H1 (cell line): ENCODE measurements at regions not wholly inside any gene's neighbourhood (a gene's known extent, or its start where the extent isn't known, plus 50 kb on each side); places are given as distances from the start of the nearest gene placed in this dataset.

Source experiments
- CREB1 ChIP-seq: IDR thresholded peaks from 2 replicates; pipeline ENCODE4 v1.6.1; 2012; ENCODE audit warnings: inconsistent platforms
- TF ChIP-seq, protein P1 (sequence below): IDR thresholded peaks from 2 replicates; pipeline ENCODE4 v1.6.1; 2012; ENCODE audit warnings: inconsistent platforms

DNA sequence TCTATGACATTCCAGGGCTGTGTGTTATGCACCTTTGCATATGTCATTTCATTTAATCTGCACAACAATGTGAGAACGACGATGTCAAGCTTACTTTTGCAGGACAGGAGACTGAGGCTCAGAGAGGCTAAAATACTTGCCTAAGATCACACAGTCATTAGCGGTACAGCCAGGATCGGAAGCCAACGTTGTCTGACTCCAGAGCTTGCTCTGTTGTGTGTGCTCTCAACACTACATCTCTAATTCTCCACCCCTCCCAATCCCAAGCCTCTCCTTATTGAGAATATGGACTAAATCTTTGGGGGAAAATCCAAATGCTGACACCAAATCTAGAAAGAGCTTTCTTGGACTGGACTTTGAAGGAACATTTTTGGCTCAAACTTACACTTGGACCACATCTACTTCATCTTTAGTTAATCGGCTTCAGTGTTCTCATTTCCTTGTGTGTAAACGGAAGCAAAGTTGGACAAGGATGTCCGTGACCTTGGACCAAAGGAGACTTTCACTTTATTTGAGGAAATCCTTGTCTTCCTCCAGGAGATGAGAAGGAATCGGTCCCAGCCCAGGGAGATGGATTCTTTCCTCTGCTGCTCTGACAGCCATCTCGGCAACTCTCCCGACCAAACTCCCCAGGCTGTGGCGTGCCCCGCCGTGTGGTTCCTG, 242.4 kb downstream of the LPIN1 start (continued):
- TF ChIP-seq, protein P1, sequence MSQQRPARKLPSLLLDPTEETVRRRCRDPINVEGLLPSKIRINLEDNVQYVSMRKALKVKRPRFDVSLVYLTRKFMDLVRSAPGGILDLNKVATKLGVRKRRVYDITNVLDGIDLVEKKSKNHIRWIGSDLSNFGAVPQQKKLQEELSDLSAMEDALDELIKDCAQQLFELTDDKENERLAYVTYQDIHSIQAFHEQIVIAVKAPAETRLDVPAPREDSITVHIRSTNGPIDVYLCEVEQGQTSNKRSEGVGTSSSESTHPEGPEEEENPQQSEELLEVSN: no peak
- TF ChIP-seq CREB1: no peak
- TF ChIP-seq, all 59 proteins: peak for 0
